OCI-LY1 (cell line): ENCODE measurements at regions not wholly inside any gene's neighbourhood (a gene's known extent, or its start where the extent isn't known, plus 50 kb on each side); places are given as distances from the start of the nearest gene placed in this dataset.

Source experiments
- H2AFZ ChIP-seq: fragments of 200-600 bp; sonication (generic), shearing (Covaris generic); 2 replicates; pipeline ENCODE4 v1.6.0; 2014; ENCODE audit warnings: antibody characterized with exemption, mild to moderate bottlenecking, low read length
- H3F3A ChIP-seq: fragments of 200-600 bp; sonication (generic), shearing (Covaris generic); 2 replicates; pipeline ENCODE4 v1.6.0; 2014; ENCODE audit warnings: mild to moderate bottlenecking, antibody characterized with exemption, low read length, moderate library complexity; ENCODE audit not compliant: insufficient read depth
- H3K27ac ChIP-seq: fragments of 200-600 bp; sonication (generic); 2 replicates; pipeline ENCODE4 v1.5.1; 2014; ENCODE audit warnings: low read length, mixed run types, mild to moderate bottlenecking, low read depth; ENCODE audit not compliant: poor library complexity, severe bottlenecking
- H3K27me3 ChIP-seq: fragments of 200-600 bp; sonication (generic); 2 replicates; pipeline ENCODE4 v1.6.0; 2014; ENCODE audit warnings: antibody characterized with exemption, mild to moderate bottlenecking, low read length, moderate library complexity; ENCODE audit not compliant: insufficient read depth
- H3K36me3 ChIP-seq: fragments of 200-600 bp; sonication (generic); 2 replicates; pipeline ENCODE4 v1.6.1; 2014; ENCODE audit warnings: mild to moderate bottlenecking, antibody characterized with exemption, low read length, moderate library complexity, mixed read lengths; ENCODE audit not compliant: insufficient read depth
- H3K4me1 ChIP-seq: fragments of 200-600 bp; sonication (generic); 2 replicates; pipeline ENCODE4 v1.5.1; 2014; ENCODE audit warnings: mild to moderate bottlenecking, low read length, moderate library complexity; ENCODE audit not compliant: insufficient read depth, severe bottlenecking
- H3K4me2 ChIP-seq: fragments of 200-600 bp; sonication (generic), shearing (Covaris generic); 2 replicates; pipeline ENCODE4 v1.6.1; 2014; ENCODE audit warnings: low read length
- H3K4me3 ChIP-seq: fragments of 200-600 bp; sonication (generic); 2 replicates; pipeline ENCODE4 v1.5.1; 2014; ENCODE audit warnings: low read length, low read depth, mild to moderate bottlenecking, mixed read lengths; ENCODE audit not compliant: poor library complexity, severe bottlenecking
- H3K79me2 ChIP-seq: fragments of 200-600 bp; shearing (Covaris generic); 2 replicates; pipeline ENCODE4 v1.6.1; 2016; ENCODE audit warnings: mixed run types, low read length, mixed read lengths; ENCODE audit not compliant: insufficient read depth
- H3K9ac ChIP-seq: fragments of 200-600 bp; sonication (generic), shearing (Covaris generic); 2 replicates; pipeline ENCODE4 v1.6.1; 2014; ENCODE audit warnings: mild to moderate bottlenecking, low read length, mixed read lengths
- H3K9me2 ChIP-seq: fragments of 200-600 bp; sonication (generic), shearing (Covaris generic); 2 replicates; pipeline ENCODE4 v1.6.1; 2014; ENCODE audit warnings: low read depth, mild to moderate bottlenecking, low read length, mixed read lengths
- H3K9me3 ChIP-seq: fragments of 200-600 bp; shearing (Covaris generic); 2 replicates; pipeline ENCODE4 v1.6.1; 2014; ENCODE audit warnings: low read length, mixed read lengths
- H4K20me1 ChIP-seq: fragments of 200-600 bp; sonication (generic), shearing (Covaris generic); 2 replicates; pipeline ENCODE4 v1.6.0; 2016; ENCODE audit warnings: mild to moderate bottlenecking, low read length; ENCODE audit not compliant: insufficient read depth
- EZH2 ChIP-seq: fragments of 200-600 bp; sonication (generic), shearing (Covaris generic); IDR thresholded peaks from 2 replicates; pipeline ENCODE4 v1.8.0; 2017; ENCODE audit warnings: borderline replicate concordance, mixed run types, mild to moderate bottlenecking, antibody characterized with exemption, low read length, moderate library complexity, mixed read lengths
- TF ChIP-seq, protein P1 (sequence below): fragments of 200-600 bp; sonication (generic), shearing (Covaris generic); IDR thresholded peaks from 2 replicates; pipeline ENCODE4 v1.5.1; 2017; ENCODE audit warnings: mild to moderate bottlenecking, antibody characterized with exemption, low read length, moderate library complexity, mixed read lengths

DNA sequence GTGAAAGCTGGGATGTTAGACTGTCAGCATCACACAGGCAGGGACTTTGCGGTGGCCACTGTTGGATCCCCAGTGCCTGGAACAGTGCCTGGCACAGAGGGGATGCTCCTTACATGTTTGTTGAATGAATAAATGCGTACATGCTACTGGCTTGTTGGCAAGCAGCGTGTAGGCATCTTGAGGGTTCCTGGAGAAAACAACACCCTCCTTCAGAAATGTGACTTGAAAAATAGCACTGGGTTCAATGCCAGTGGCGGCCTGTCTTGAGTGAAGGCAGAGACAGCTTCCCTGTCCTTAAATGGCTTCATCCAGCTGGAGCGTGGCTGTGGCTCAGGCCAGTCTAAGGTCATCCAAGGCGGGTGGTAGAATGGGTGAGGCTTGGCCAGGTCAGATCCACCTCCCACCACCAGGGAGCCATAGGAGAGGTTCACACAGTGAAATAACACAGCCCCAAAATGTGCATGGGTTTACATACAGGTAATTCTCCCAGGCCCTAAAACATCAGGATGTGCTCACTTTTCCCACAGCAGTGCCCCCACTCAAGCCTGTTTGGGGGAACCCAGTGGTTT lies 171.4 kb downstream of the PHETA1 start:
- Histone ChIP-seq H2AFZ (no peak overlapping the region), H3K9ac (no peak overlapping the region), H3K36me3 (no peaks in the 10 kb centered on the region), H3K4me1 (no peaks in the 10 kb centered on the region), H3K4me3 (no peak overlapping the region), H3K9me2 (no peaks in the 10 kb centered on the region), H3F3A (no peaks in the 10 kb centered on the region), H4K20me1 (no peaks in the 10 kb centered on the region), H3K27me3 (no peaks in the 10 kb centered on the region), H3K4me2 (no peak overlapping the region), H3K79me2 (no peaks in the 10 kb centered on the region), H3K27ac (no peak overlapping the region), H3K9me3 (no peaks in the 10 kb centered on the region)
- TF ChIP-seq, protein P1, sequence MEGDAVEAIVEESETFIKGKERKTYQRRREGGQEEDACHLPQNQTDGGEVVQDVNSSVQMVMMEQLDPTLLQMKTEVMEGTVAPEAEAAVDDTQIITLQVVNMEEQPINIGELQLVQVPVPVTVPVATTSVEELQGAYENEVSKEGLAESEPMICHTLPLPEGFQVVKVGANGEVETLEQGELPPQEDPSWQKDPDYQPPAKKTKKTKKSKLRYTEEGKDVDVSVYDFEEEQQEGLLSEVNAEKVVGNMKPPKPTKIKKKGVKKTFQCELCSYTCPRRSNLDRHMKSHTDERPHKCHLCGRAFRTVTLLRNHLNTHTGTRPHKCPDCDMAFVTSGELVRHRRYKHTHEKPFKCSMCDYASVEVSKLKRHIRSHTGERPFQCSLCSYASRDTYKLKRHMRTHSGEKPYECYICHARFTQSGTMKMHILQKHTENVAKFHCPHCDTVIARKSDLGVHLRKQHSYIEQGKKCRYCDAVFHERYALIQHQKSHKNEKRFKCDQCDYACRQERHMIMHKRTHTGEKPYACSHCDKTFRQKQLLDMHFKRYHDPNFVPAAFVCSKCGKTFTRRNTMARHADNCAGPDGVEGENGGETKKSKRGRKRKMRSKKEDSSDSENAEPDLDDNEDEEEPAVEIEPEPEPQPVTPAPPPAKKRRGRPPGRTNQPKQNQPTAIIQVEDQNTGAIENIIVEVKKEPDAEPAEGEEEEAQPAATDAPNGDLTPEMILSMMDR = no peak
- TF ChIP-seq EZH2 = no peak

DNA sequence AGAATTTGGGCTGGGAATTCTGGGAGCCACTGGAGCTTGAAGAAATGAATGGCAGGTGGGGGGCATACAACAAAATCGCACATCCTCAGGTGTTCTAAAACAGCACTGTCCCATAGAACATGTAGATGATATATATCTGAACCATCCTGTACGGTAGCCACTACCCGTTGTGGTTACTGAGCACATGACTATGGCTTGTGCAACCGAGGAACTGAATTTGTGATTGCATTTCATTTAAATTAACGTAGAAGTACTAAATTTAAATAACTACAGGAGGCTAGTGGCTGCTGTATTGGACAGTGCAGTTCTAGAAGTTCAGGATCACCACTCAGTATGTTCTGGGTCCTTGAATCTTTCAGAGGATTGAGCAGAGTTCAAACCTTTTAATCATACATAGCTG lies 172.4 kb downstream of the PHETA1 start:
- Histone ChIP-seq H3K27me3 (no peaks in the 10 kb centered on the region), H3K9me2 (no peaks in the 10 kb centered on the region), H3K4me1 (no peaks in the 10 kb centered on the region), H3K27ac (no peak overlapping the region), H3K4me2 (no peak overlapping the region), H3K36me3 (no peaks in the 10 kb centered on the region), H2AFZ (no peak overlapping the region), H3K79me2 (no peaks in the 10 kb centered on the region), H4K20me1 (no peaks in the 10 kb centered on the region), H3F3A (no peaks in the 10 kb centered on the region), H3K4me3 (no peak overlapping the region), H3K9ac (no peak overlapping the region), H3K9me3 (no peaks in the 10 kb centered on the region)
- no peak for TF ChIP-seq EZH2
- TF ChIP-seq, protein P1 = no peak

DNA sequence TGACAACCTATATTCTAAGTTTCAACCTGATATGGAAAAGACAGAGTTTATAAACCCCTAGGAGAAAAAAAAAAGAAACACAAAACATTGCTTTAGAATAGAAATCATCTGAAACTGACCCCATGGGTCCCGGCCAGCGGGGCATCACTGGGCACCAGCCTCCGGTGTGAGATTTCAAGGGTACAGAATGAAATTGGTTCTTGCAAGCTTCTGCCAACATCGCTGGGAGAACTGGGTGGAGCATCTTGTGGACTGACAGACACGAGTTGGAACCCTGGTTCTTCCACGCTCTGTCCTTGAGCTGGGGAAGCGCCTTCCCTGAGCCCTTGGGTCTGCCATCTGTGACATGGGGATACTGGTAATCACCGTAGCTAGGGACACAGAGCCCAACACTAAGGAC lies 173.6 kb downstream of the PHETA1 start:
- no peaks in the 10 kb centered on the region for H3K9me3 ChIP-seq
- H3K27ac ChIP-seq = no peak overlapping the region
- no peak overlapping the region for H3K4me2 ChIP-seq
- H3K4me1 ChIP-seq = no peaks in the 10 kb centered on the region
- no peak for TF ChIP-seq EZH2
- TF ChIP-seq, protein P1 = no peak
- H3K79me2 ChIP-seq = no peaks in the 10 kb centered on the region
- no peaks in the 10 kb centered on the region for H3K9me2 ChIP-seq
- H2AFZ ChIP-seq = no peak overlapping the region
- H3F3A ChIP-seq = no peaks in the 10 kb centered on the region
- H4K20me1 ChIP-seq = no peaks in the 10 kb centered on the region
- H3K36me3 ChIP-seq = no peaks in the 10 kb centered on the region
- H3K4me3 ChIP-seq = no peak overlapping the region
- no peak overlapping the region for H3K9ac ChIP-seq
- no peaks in the 10 kb centered on the region for H3K27me3 ChIP-seq
